IPS-NIHi11 (cell line): ENCODE measurements at regions not wholly inside any gene's neighbourhood (a gene's known extent, or its start where the extent isn't known, plus 50 kb on each side); places are given as distances from the start of the nearest gene placed in this dataset.
"Not testable (repeated sequence)": the region's sequence is repeated elsewhere in the genome, so short reads cannot be mapped to it uniquely, and the experiment has no call there.

Experiments
- DNase-seq: peaks from one replicate; pipeline ENCODE4 v3.0.0; 2012; ENCODE audit warnings: mixed read lengths, low spot score

GRCh38 chr2:193868132-193868531 lies 1673.4 kb upstream of the TMEFF2 start:
- no peak for DNase-seq

DNA sequence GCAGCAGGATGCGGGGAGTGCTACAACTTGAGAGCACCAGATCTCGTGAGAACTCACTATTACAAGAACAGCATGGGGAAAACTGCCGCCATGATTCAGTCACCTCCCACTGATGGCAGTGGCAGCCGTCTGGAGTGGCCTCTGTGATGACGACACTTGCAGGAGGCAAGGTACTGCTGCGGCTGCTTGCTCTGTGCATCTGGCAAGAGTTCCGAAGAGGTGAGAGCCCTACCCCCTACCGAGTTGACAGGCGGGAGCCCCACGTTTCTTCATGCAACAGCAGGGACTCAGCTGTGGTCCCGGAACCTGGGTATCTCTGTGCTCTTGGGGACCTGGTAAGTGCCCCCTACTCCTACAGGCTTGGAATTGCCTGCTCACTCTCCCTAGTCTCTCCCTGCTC lies 1672.7 kb upstream of the TMEFF2 start:
- DNase-seq: no peak

- no peak for DNase-seq
Measured at GRCh38 chr2:193861557-193861956, 1666.8 kb upstream of the TMEFF2 start.

- DNase-seq: no peak
Measured at GRCh38 chr2:193847991-193848390, 1653.3 kb upstream of the TMEFF2 start.

DNA sequence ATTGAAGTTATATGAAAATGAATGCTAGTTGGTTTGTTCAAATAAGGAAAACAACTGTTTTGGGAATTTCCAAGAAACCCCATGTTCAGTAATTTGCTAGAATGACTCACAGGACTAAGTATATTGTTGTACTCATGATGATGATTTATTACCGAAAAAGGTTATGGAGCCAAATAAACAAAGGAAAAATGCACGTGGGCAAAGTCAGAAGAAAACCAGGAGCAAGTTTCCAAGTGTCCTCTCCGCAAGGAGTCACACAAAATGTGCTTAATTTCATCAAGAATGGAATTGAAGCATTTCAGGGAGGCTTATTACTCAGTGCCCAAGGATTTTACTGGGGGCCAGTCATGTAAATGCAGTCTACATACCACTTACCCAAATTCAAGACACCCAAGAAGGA lies 1652.4 kb upstream of the TMEFF2 start:
- DNase-seq: no peak

- no peak for DNase-seq
Measured at GRCh38 chr2:193845604-193846003, 1650.9 kb upstream of the TMEFF2 start.

- DNase-seq: no peak
Measured at GRCh38 chr2:193843675-193844074, 1648.9 kb upstream of the TMEFF2 start.

DNA sequence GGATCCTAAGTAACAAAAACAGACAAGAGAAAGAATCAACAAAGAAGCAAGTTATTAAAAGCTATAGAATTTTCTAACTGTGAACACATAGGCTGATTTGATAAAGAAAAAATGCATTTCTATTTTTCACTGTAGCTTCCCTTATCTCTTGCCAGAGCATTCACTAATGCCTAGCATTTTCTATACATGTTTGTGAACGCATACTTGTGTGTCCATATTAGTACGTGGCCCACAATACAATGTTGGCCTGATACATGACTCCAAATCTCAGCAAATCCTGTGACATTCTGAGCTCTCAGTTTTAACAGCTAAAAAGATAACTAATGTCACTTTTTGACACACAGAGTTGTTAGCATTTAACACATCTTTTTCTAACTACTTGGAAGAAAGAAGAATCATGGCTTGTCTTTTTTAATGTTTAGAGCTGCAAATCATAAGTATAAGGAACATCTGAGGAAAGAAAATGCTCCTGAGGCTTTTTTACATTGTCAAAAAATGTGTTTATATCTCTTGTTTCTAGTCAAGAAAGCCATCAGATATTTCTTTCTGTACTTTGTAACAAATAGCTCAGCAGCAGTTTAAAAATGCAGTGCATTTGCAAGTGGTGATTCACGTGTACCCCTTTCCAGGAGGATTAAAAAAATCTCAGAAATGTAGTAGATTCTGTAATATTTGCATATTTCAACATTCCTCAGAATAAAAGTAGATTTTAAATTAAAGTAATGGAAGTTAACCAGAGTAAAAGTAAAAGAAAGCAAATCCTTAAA lies 1646.8 kb upstream of the TMEFF2 start:
- DNase-seq: no peak

DNA sequence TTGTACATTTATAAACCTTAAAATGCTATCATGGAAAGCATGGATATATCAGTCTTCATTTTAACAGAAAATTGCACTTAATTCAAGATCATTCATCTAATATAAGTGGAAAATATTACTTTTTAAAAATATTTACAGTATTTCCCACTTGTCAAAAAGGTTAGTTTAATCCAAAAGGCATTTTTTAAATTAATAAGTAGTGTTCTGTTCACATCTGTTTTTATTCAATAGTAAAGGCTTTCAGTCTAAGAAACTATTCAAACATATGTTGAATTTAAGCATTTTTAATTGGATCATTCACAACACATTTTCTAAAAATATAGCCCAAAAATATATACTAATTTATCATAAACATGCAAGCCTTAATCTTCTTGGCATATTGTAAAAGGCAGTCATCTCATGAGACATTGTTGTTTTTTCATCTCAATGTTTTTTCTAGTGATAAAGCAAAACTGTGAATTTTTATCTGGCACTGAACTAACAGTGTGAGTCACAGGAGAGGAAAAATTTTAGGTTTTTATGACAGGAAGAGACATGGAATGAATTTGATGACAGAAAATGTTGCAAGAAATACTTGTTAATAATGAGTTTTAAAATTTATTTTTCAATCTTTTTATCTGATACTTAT lies 1642.5 kb upstream of the TMEFF2 start:
- DNase-seq: no peak

DNA sequence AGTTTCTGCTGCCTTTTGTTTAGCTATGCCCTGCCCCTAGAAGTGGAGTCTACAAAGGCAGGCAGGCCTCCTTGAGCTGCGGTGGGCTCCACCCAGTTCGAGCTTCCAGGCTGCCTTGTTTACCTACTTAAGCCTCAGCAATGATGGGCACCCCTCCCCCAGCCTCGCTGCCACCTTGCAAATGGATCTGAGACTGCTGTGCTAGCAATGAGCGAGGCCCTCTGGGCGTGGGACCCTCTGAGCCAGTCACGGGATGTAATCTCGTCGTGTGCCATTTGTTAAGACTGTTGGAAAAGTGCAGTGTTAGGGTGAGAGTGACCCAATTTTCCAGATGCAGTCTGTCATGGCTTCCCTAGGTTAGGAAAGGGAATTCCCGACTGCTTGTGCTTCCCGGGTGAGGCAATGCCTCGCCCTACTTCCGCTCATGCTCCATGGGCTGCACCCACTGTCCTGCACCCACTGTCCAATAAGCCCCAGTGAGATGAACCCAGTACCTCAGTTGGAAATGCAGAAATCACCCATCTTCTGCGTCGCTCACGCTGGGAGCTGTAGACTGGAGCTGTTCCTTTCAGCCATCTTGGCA lies 1641.8 kb upstream of the TMEFF2 start:
- not testable (repeated sequence) for DNase-seq

- not testable (repeated sequence) for DNase-seq
Measured at GRCh38 chr2:193833895-193834294, 1639.2 kb upstream of the TMEFF2 start.

DNA sequence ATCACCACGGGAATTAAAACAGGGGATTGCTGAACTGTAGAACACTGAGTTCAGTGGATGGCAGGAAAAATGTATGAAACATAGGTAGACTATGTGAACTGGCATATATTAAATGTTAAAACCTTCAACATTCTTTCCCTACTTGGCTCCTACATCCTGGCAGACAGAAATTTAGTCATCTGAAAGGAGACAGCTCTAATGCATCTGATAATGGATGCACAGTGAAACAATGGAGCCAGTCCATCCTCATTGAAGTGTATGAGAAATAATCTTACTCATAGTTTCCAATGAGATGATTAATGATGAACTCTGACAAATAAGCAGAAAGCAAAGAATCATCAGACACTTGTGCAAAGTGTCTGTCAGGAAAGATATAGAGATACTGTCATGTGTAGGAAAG lies 1629.7 kb upstream of the TMEFF2 start:
- no peak for DNase-seq

- DNase-seq: no peak
Measured at GRCh38 chr2:193818801-193819499, 1624.2 kb upstream of the TMEFF2 start.

DNA sequence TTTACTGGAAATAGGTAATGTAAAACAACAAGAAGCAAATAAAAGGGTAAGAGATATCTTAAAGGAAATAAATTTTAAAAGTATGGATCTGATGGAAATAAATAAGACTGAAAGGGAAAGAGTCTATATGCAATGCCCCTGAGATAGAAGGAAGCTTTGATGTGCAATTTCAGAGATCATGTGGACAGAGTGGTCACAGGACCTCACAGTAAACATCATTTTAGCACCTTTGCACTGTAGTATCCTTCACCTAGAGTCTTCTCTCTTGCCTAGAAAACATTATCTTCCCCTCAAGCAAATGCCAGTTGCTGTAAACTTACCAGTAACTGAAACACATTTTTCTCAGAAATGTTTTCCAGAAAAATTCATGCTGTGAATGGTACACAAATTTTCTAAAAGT lies 1621.3 kb upstream of the TMEFF2 start:
- no peak for DNase-seq

GRCh38 chr2:193810533-193810932 lies 1615.8 kb upstream of the TMEFF2 start:
- DNase-seq: no peak

DNA sequence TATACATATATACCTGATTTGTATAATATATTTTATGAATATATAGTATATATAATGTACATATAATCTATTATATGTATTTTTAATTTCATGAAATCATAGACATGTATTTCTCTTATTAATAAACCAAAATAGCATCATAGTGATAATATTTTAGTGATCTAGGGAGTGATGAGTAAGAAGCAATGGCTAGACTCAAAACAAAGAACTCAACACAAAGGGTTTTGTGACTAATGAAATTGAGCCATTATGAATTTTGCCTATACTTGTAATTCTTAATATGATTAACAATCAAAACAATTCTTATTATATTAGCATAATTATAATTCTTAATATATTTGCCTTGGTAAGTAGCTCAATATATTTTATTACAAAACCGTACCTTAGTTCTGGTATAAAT lies 1614.1 kb upstream of the TMEFF2 start:
- no peak for DNase-seq

GRCh38 chr2:193806088-193806774 lies 1611.5 kb upstream of the TMEFF2 start:
- no peak for DNase-seq

- no peak for DNase-seq
Measured at GRCh38 chr2:193796847-193797246, 1602.1 kb upstream of the TMEFF2 start.

GRCh38 chr2:193793914-193794313 lies 1599.2 kb upstream of the TMEFF2 start:
- DNase-seq: no peak

DNA sequence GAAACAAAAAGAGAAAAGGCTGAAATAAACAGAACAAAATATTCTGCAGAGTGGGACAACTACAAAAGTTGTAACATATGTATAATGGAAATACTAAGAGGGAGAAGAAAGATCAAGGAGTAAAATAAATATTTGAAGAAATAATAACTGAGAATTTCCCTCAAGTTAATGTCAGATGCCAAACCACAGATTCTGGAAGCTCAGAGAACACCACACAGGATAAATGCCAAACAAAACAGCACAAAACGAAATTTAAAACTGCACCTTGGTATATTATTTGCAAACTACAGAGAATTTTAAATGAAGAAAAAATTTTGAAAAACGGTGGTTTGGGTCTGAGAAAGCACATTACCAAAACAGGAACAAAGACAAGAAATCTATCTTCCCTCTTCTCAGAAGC lies 1588.9 kb upstream of the TMEFF2 start:
- DNase-seq: no peak

GRCh38 chr2:193778293-193778692 lies 1583.6 kb upstream of the TMEFF2 start:
- no peak for DNase-seq

DNA sequence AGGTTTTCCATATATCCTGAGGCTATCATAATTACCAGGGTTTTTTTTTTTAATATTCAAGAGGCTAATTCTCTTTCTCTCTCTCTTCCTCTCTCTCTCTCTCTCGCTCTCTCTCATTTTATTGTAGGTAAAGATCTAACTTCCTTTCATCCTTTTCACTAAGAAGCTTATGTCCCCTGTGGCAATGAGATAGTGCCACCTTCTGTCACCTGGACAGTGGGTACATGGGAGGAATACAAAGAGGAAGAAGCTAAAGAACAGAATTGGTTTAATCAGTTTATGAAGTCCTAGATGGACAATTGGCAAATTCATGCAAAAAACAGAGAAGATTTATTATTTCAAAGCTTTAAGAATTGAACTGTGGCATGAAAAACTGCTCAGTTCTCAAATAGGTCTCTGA lies 1582.3 kb upstream of the TMEFF2 start:
- DNase-seq: no peak
